WI38 (cell line): ENCODE measurements at regions not wholly inside any gene's neighbourhood (a gene's known extent, or its start where the extent isn't known, plus 50 kb on each side); places are given as distances from the start of the nearest gene placed in this dataset.

Experiments
- H3K4me3 ChIP-seq: 2 replicates; pipeline ENCODE4 v1.5.1; 2011; ENCODE audit warnings: low read depth, mild to moderate bottlenecking, control low read depth, low read length
- CTCF ChIP-seq: IDR thresholded peaks from 2 replicates; pipeline ENCODE4 v1.5.1; 2012; ENCODE audit warnings: low read depth, mild to moderate bottlenecking, control low read depth, low read length

GRCh38 chr20:57094252-57094891 is 172.1 kb downstream of the BMP7 start:
- no peak overlapping the region for H3K4me3 ChIP-seq
- TF ChIP-seq CTCF: no peak

- TF ChIP-seq CTCF: no peak
- no peak overlapping the region for H3K4me3 ChIP-seq
Observed at GRCh38 chr20:57094991-57095390, 171.4 kb downstream of the BMP7 start.

- TF ChIP-seq CTCF: no peak
- H3K4me3 ChIP-seq: no peak overlapping the region
Observed at GRCh38 chr20:57095426-57095825, 171.0 kb downstream of the BMP7 start.

GRCh38 chr20:57097245-57097915 is 169.1 kb downstream of the BMP7 start:
- no peak for TF ChIP-seq CTCF
- H3K4me3 ChIP-seq: no peak overlapping the region

- H3K4me3 ChIP-seq: no peak overlapping the region
- TF ChIP-seq CTCF: no peak
Observed at GRCh38 chr20:57102160-57102559, 164.3 kb downstream of the BMP7 start.

GRCh38 chr20:57102566-57102965 is 163.9 kb downstream of the BMP7 start:
- H3K4me3 ChIP-seq: no peak overlapping the region
- TF ChIP-seq CTCF: no peak

- no peak for TF ChIP-seq CTCF
- no peak overlapping the region for H3K4me3 ChIP-seq
Observed at GRCh38 chr20:57103146-57103800, 163.2 kb downstream of the BMP7 start.
